ENCODE measurements at regions not wholly inside any gene's neighbourhood (a gene's known extent, or its start where the extent isn't known, plus 50 kb on each side); places are given as distances from the start of the nearest gene placed in this dataset.

DNA sequence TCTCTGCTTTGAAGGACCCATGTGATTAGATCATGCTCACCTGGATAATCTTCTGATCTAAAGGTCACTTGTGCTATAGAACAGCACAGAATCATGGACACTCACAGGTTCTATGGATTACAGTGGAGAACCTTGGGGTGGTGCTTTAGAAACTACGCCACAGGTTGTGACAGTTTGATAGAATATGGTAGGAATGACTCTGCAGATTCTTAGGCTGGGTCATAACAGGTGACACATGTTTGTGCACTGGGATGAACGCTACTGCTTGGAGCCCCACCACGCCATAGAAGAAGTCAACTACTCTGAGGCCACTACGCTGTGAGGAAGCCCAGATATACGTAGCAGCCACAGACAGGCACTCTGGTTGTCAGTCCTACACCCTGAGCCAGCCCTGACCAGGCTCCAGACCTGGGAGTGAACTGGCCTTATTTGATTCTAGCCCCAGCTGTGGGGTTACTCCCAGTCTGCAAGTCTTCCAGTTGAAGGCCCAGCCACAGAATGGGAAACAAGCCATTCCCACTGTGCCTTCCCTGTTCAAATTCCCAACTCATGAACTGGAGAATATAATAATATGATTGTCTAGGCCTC, 99.0 kb upstream of the SLC24A3 start:
- H3K27ac ChIP-seq (ENCODE audit: control insufficient read depth, insufficient read depth, low read length): no peak overlapping the region
- TF ChIP-seq, protein P1, sequence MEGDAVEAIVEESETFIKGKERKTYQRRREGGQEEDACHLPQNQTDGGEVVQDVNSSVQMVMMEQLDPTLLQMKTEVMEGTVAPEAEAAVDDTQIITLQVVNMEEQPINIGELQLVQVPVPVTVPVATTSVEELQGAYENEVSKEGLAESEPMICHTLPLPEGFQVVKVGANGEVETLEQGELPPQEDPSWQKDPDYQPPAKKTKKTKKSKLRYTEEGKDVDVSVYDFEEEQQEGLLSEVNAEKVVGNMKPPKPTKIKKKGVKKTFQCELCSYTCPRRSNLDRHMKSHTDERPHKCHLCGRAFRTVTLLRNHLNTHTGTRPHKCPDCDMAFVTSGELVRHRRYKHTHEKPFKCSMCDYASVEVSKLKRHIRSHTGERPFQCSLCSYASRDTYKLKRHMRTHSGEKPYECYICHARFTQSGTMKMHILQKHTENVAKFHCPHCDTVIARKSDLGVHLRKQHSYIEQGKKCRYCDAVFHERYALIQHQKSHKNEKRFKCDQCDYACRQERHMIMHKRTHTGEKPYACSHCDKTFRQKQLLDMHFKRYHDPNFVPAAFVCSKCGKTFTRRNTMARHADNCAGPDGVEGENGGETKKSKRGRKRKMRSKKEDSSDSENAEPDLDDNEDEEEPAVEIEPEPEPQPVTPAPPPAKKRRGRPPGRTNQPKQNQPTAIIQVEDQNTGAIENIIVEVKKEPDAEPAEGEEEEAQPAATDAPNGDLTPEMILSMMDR (optimal IDR thresholded peaks at IDR 0.05 in 1 of 3, IDR thresholded peaks at IDR 0.05 in 1 of 3, conservative IDR thresholded peaks at IDR 0.05 in 1 of 3; ENCODE audit: extremely low read depth in 1 of 3, insufficient read depth in 2 of 3, low read length in 3 of 3): no peak
- TF ChIP-seq EZH2 (IDR thresholded peaks at IDR 0.05; ENCODE audit: low read length): no peak
- FAIRE-seq: no peak
- no peak overlapping the region for H3K4me2 ChIP-seq (ENCODE audit: control insufficient read depth, extremely low read depth, insufficient read depth, low read depth, low read length)
- no peak overlapping the region for H2AFZ ChIP-seq (ENCODE audit: control insufficient read depth, low read length)
- no peaks in the 10 kb centered on the region for H3K36me3 ChIP-seq (ENCODE audit: control insufficient read depth in 2 of 2, extremely low read depth in 1 of 2, insufficient read depth in 2 of 2, low read length in 2 of 2)
- H3K79me2 ChIP-seq (ENCODE audit: control insufficient read depth, insufficient read depth, low read length): no peaks in the 10 kb centered on the region
- H3K9ac ChIP-seq (ENCODE audit: control insufficient read depth, extremely low read depth, insufficient read depth, low read length): no peak overlapping the region
- no peaks in the 10 kb centered on the region for H3K9me1 ChIP-seq (ENCODE audit: control insufficient read depth, extremely low read depth, insufficient read depth, low read length)
- no peak overlapping the region for H3K4me3 ChIP-seq (ENCODE audit: control insufficient read depth in 2 of 3, extremely low read depth in 1 of 3, insufficient read depth in 2 of 3, low read depth in 1 of 3, low read length in 3 of 3)
- DNase-seq (ENCODE audit: low read depth, low spot score): no peak
- no peaks in the 10 kb centered on the region for H3K27me3 ChIP-seq (ENCODE audit: control insufficient read depth, extremely low read depth, insufficient read depth, low read length)
- no peaks in the 10 kb centered on the region for H3K9me3 ChIP-seq (ENCODE audit: control insufficient read depth, low read depth, low read length)
- H4K20me1 ChIP-seq (ENCODE audit: control insufficient read depth, extremely low read depth, insufficient read depth, low read length): no peaks in the 10 kb centered on the region
- H3K4me1 ChIP-seq (ENCODE audit: control insufficient read depth, extremely low read depth, insufficient read depth, low read length): no peaks in the 10 kb centered on the region
- dilution Hi-C loops (cut with MboI; ENCODE audit: extremely low pct_ligation_motif_present, low sequenced_read_pairs): no loop called here

DNA sequence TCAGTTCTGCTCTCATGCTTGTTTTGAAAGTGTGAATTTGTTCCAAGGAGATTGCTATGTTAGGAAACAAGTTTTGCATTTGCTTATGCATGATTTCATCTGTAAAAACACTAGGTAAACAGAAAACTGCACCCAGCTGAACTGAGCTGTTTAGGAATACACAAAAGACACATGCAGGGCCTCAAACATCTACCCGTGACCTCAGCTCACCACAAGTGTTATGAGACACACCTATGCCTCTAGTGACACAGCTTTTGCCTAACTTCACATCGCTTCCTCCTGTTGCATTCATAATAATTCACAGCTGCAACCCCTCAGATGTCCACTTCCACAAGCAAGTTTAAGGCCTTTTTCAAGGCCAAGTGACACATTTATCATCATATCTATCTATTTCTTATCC, 98.0 kb upstream of the SLC24A3 start:
- Histone ChIP-seq H3K4me3 (ENCODE audit: control insufficient read depth in 2 of 3, extremely low read depth in 1 of 3, insufficient read depth in 2 of 3, low read depth in 1 of 3, low read length in 3 of 3) (no peak overlapping the region), H3K27me3 (ENCODE audit: control insufficient read depth, extremely low read depth, insufficient read depth, low read length) (no peaks in the 10 kb centered on the region), H3K4me1 (ENCODE audit: control insufficient read depth, extremely low read depth, insufficient read depth, low read length) (no peaks in the 10 kb centered on the region), H4K20me1 (ENCODE audit: control insufficient read depth, extremely low read depth, insufficient read depth, low read length) (no peaks in the 10 kb centered on the region), H3K9me3 (ENCODE audit: control insufficient read depth, low read depth, low read length) (no peaks in the 10 kb centered on the region), H3K36me3 (ENCODE audit: control insufficient read depth in 2 of 2, extremely low read depth in 1 of 2, insufficient read depth in 2 of 2, low read length in 2 of 2) (no peaks in the 10 kb centered on the region), H3K27ac (ENCODE audit: control insufficient read depth, insufficient read depth, low read length) (no peak overlapping the region), H3K9ac (ENCODE audit: control insufficient read depth, extremely low read depth, insufficient read depth, low read length) (no peak overlapping the region), H3K4me2 (ENCODE audit: control insufficient read depth, extremely low read depth, insufficient read depth, low read depth, low read length) (no peak overlapping the region), H3K9me1 (ENCODE audit: control insufficient read depth, extremely low read depth, insufficient read depth, low read length) (no peaks in the 10 kb centered on the region), H2AFZ (ENCODE audit: control insufficient read depth, low read length) (no peak overlapping the region), H3K79me2 (ENCODE audit: control insufficient read depth, insufficient read depth, low read length) (no peaks in the 10 kb centered on the region)
- TF ChIP-seq, protein P1 (optimal IDR thresholded peaks at IDR 0.05 in 1 of 3, IDR thresholded peaks at IDR 0.05 in 1 of 3, conservative IDR thresholded peaks at IDR 0.05 in 1 of 3; ENCODE audit: extremely low read depth in 1 of 3, insufficient read depth in 2 of 3, low read length in 3 of 3): no peak
- no peak for TF ChIP-seq EZH2 (IDR thresholded peaks at IDR 0.05; ENCODE audit: low read length)
- dilution Hi-C loops (cut with MboI; ENCODE audit: extremely low pct_ligation_motif_present, low sequenced_read_pairs): no loop called here
- FAIRE-seq (no peak), DNase-seq (ENCODE audit: low read depth, low spot score) (no peak)
